GM19043 (cell line): ENCODE measurements at regions not wholly inside any gene's neighbourhood (a gene's known extent, or its start where the extent isn't known, plus 50 kb on each side); places are given as distances from the start of the nearest gene placed in this dataset.
"Not testable (repeated sequence)": the region's sequence is repeated elsewhere in the genome, so short reads cannot be mapped to it uniquely, and the experiment has no call there.

ENCODE experiments used
- ATAC-seq: cut with Tn5 transposase; IDR thresholded peaks from one replicate; pipeline ENCODE4 v1.9.1; 2021; ENCODE audit warnings: low read depth; ENCODE audit not compliant: unreplicated experiment

DNA sequence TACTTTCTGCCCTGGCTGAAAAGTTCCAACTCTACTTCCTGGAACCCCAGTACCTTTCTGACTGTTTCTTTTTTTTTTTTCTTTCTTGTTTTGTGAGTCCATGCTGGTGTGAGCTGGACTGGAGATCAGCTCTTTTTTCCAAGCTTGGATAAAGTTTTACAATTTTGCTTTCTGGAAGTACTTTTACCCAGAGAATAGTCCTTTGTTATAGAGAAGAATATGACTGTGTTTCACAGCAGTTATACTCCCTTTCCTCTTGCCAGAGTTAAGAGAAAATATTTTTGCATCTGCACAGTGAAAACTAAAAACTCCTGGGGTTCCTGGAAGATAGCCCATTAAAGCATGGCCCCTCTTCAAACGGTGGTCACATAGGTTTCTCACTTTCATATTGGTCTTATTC, 1100.6 kb downstream of the OTOL1 start:
- no peak for ATAC-seq

GRCh38 chr3:162598500-162598899, 1101.9 kb downstream of the OTOL1 start:
- ATAC-seq: not testable (repeated sequence)

DNA sequence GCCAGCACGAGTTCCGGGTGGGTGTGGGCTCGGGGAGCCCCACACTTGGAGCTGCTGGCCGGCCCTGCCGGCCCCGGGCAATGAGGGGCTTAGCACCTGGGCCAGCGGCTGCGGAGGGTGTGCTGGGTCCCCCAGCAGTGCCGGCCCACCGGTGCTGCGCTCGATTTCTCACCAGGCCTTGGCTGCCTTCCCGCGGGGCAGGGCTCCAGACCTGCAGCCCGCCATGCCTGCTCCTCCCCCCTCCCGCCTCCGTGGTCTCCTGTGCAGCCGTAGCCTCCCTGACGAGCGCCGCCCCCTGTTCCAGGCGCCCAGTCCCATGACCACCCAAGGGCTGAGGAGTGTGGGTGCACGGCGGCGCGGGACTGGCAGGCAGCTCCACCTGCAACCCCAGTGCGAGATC, 1103.1 kb downstream of the OTOL1 start:
- not testable (repeated sequence) for ATAC-seq

- no peak for ATAC-seq
Observed at GRCh38 chr3:162601101-162601670, 1104.6 kb downstream of the OTOL1 start.

DNA sequence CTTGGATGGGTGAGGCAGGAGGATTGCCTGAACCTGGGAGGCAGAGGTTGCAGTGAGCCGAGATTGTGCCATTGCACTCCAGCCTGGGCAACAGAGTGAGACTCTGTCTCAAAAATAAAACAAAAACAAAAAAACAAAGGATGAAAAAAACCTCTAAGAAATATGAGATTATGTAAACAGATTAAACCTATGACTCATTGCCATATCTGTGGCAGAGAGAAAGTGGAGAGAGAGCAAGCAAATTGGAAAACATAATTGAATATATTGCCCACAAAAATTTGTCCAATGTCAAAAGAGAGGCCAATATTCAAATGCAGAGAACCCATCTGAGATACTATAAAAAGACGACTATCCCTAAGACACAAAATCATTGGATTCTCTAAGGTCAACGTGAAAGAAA, 1106.0 kb downstream of the OTOL1 start:
- ATAC-seq: no peak

DNA sequence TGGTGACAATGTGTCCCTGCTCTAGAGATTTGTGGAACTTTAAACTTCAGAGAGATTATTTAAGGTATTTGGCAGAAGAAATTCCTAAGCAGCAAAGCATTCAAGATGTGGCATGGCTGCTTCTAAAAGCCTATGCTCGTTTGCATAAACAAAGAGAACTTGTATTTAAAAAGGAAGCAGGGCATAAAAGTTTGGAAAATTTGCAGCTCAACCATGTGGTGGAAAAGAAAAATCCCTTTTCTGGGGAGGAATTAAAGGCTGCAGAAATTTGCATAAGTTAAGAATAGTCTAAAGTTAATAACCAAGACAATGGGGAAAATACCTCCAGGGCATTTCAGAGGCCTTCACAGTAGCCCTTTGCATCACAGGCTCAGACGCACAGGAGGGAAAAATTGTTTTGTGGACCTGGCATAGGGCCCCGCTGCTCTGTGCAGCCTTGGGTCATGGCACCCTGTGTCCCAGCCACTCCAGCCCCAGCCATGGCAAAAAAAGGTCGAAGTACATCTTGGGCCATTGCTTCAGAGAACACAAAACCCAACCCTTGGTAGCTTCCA, 1109.1 kb downstream of the OTOL1 start:
- no peak for ATAC-seq

DNA sequence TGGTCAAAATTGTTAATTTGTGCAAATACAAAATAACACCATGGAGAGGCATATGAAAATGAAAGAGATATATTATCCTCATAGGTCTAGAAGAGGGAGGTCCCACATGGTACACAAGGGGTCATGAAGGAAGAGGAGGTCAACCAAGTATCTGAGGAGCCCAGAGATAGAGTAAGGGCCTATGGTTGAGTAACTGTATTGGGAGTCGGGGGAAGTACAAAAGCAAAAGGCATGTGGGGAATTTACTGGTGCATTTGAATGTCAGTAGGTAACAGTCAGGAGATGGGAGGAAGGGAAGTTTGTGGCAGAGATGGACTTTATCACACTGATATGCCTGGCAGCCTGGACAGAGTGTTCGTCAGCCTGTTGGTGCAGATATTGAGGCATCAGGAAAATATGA, 1113.7 kb downstream of the OTOL1 start:
- ATAC-seq: no peak

- no peak for ATAC-seq
Observed at GRCh38 chr3:162612991-162613390, 1116.4 kb downstream of the OTOL1 start.

DNA sequence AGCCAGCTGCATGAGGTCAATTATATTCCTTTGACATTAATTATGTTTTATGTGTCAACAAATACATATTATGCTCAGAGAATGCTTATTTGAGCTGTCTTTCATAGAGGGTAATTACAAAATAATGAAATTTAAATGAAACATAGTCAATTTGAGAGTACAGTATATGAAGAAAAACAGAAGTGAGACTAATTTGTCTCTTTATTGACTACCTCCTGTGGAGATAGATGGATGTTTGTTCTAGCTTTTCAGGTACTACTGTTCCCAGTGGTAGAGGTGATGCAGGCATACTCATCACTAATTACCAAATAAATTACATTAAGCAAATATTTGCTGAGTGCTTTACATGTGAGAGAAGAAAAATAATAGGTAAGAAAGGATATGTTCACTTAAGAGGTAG, 1129.6 kb downstream of the OTOL1 start:
- ATAC-seq: no peak

DNA sequence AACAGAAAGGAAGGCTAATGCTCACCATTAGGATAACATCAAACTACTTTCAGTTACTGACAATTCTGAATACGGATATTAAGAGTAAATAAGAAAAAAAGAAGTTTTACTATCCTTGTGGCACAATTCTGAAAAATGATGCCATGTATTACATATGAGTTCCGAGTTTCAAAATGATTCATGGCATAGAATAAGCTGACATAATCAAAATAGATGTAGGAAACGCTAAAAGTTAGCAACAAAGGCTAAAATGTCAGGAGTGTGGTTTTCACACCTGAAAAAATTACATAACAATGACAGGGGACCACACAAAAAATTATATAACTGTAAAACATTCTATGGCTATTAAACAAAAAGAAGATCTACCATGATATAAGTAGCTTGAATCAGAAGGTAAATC, 1131.9 kb downstream of the OTOL1 start:
- ATAC-seq: no peak

GRCh38 chr3:162629372-162629771, 1132.8 kb downstream of the OTOL1 start:
- no peak for ATAC-seq

GRCh38 chr3:162632672-162633071, 1136.1 kb downstream of the OTOL1 start:
- no peak for ATAC-seq

DNA sequence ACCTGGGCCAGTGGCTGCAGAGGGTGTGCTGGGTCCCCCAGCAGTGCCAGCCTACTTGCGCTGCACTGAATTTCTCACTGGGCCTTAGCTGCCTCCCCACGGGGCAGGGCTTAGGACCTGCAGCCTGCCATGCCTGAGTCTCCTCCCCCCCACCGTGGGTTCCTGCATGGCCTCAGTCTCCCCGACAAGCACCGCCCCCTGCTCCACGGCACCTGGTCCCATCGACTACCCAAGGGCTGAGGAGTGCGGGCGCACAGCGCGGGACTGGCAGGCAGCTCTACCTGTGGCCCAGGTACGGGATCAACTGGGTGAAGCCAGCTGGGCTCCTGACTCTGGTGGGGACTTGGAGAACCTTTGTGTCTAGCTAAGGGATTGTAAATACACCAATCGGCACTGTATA, 1143.6 kb downstream of the OTOL1 start:
- not testable (repeated sequence) for ATAC-seq

- ATAC-seq: no peak
Observed at GRCh38 chr3:162641317-162641716, 1144.7 kb downstream of the OTOL1 start.

- ATAC-seq: no peak
Observed at GRCh38 chr3:162641907-162642306, 1145.3 kb downstream of the OTOL1 start.

- no peak for ATAC-seq
Observed at GRCh38 chr3:162643245-162643644, 1146.6 kb downstream of the OTOL1 start.

DNA sequence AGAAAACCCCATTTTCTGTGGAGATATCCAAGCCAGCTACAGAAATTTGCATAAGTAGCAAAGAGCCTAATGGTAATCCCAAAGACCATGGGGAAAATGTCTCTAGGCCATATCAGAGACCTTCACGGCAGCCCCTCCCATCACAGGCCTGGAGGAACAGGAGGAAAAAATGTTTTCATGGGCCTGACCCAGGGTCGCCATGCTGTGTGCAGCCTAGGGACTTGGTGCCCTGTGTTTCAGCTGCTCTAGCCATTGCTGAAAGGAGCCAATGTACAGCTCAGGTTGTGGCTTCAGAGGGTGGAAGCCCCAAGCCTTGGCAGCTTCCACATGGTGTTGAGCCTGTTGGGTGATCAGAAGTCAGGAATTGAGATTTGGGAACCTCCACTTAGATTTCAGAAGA, 1150.7 kb downstream of the OTOL1 start:
- ATAC-seq: no peak

DNA sequence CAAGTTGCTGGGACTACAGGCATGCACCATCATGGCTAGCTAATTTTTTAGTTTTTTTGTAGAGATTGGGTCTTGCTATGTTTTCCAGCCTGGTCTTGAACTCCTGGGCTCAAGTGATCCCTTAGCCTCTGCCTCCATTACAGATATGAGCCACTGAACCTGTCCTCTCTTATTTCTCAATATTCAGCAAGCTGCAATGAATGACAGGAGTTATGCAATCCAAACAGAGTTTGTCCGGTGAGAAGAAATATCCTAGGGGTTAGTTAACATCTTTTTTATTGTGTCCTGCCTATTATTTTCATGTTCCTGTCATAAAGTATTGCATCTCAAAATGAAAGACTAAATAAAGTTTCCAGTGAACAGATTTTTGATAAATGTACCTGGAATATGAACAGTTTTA, 1161.4 kb downstream of the OTOL1 start:
- ATAC-seq: no peak

GRCh38 chr3:162665684-162666391, 1169.2 kb downstream of the OTOL1 start:
- no peak for ATAC-seq

- no peak for ATAC-seq
Observed at GRCh38 chr3:162666835-162667234, 1170.2 kb downstream of the OTOL1 start.

DNA sequence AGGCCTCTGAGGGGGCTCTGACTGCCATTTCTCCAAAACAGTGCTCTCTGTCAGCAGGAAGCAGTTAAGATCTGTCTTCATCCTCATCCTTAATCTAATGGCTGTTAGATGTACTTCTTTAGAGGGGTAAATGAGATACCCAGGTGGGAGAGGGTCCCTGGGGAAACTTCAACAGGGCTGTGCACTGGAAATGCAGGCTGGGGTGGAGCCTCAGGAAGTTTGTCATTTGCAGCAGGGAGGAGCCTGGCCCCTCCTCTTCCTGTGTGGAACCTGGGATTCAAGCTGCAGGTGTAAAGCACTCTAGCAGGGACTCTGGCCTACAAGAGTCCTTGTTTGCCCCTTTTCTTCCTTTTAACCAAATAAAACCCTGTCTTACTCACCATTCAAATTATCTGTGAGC, 1173.6 kb downstream of the OTOL1 start:
- ATAC-seq: no peak

DNA sequence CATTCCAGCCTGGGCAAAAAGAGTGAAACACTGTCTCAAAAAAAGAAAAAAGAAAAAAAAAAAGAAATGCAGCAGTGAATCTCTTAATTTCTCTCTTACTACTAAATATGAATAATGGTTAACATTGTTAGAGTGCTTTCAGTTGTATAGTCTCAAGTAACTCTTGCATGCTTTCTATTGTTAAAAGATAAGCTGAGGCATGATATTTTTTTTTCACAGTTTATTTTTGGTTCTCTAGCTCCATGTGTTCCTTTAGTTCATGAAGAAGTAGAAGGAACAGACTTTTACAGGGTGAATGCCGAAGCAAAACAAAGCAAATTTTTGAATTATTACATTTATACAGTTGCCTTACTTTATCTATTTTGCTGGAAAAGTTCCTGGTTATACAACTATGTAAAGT, 1180.9 kb downstream of the OTOL1 start:
- ATAC-seq: no peak
